Heart left ventricle (tissue), 13 donors: ENCODE measurements at regions not wholly inside any gene's neighbourhood (a gene's known extent, or its start where the extent isn't known, plus 50 kb on each side); places are given as distances from the start of the nearest gene placed in this dataset.

Experiments used
- POLR2A ChIP-seq, 2 donors: fragments of 450-650 bp; IDR thresholded peaks; one replicate each; pipeline ENCODE4 v1.6.1; 2017; ENCODE audit warnings: antibody characterized with exemption in 2 of 2, mild to moderate bottlenecking in 2 of 2, moderate library complexity in 2 of 2
- TF ChIP-seq, protein P1 (sequence below), 12 donors: fragments of 200-600 bp; sonication (generic) in 4 of 12; IDR thresholded peaks; one replicate each; pipeline versions ENCODE4 v1.5.0 to v1.8.0; 2018 to 2022; ENCODE audit warnings: antibody characterized with exemption in 12 of 12, mild to moderate bottlenecking in 5 of 12
- donor health status: ischemic (EF 13 %, LVEDD 7.1; RV severe dilation, severe dysfunction).
- donor health status: DM: no; HTN: yes; CAD: no.
- donor health status: DM: no; HTN: no; CAD: no.
- donor health status: ischemic (EF 25% LVEDD 6.9; RV normal size, moderate dysfunction).
- donor health status: ischemic (EF 25% LVEDD 5.7; RV mildly dilated, moderate dysfunction).
- donor health status: ischemic (EF 35%, LVEDD 5.7; RV mildly dilated, moderate dysfunction).
- donor health status: nonischemic (EF 11% LVEDD 7.7; RV severe dilation, severe dysfunction).
- donor health status: DM: yes; HTN: yes; CAD: no.
- donor health status: PGD.
- donor health status: ischemic (EF 29% LVEDD 5.4; RV normal size, mild dysfunction).
- donor health status: nonischemic (EF 23%, LVEDD 6.1; RV moderate dilation, normal function).

GRCh38 chr2:52477166-52477565 lies 1290.4 kb upstream of the CHAC2 start:
- TF ChIP-seq, protein P1, sequence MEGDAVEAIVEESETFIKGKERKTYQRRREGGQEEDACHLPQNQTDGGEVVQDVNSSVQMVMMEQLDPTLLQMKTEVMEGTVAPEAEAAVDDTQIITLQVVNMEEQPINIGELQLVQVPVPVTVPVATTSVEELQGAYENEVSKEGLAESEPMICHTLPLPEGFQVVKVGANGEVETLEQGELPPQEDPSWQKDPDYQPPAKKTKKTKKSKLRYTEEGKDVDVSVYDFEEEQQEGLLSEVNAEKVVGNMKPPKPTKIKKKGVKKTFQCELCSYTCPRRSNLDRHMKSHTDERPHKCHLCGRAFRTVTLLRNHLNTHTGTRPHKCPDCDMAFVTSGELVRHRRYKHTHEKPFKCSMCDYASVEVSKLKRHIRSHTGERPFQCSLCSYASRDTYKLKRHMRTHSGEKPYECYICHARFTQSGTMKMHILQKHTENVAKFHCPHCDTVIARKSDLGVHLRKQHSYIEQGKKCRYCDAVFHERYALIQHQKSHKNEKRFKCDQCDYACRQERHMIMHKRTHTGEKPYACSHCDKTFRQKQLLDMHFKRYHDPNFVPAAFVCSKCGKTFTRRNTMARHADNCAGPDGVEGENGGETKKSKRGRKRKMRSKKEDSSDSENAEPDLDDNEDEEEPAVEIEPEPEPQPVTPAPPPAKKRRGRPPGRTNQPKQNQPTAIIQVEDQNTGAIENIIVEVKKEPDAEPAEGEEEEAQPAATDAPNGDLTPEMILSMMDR (IDR thresholded peaks at IDR 0.05) = no peak
- no peak for TF ChIP-seq POLR2A (IDR thresholded peaks at IDR 0.05)
